ENCODE measurements at regions not wholly inside any gene's neighbourhood (a gene's known extent, or its start where the extent isn't known, plus 50 kb on each side); places are given as distances from the start of the nearest gene placed in this dataset.

- H3K4me3 Mint-ChIP-seq: no peak overlapping the region
Measured at GRCh38 chr7:13433946-13434345, 555.5 kb downstream of the ETV1 start.

GRCh38 chr7:13442226-13442625, 547.2 kb downstream of the ETV1 start:
- H3K27me3 Mint-ChIP-seq (ENCODE audit: low read depth): no peaks in the 10 kb centered on the region
- H3K4me1 Mint-ChIP-seq: no peaks in the 10 kb centered on the region
- no peaks in the 10 kb centered on the region for H3K9me3 Mint-ChIP-seq
- H3K36me3 Mint-ChIP-seq (ENCODE audit: low read depth): peaks cover 3% of the 10 kb centered on the region
- no peak for DNase-seq (ENCODE audit: low read depth, low spot score)
- no peak for TF ChIP-seq CTCF (conservative IDR thresholded peaks at IDR 0.05)
- no peak overlapping the region for H3K27ac Mint-ChIP-seq (ENCODE audit: unreplicated experiment)
- H3K4me3 Mint-ChIP-seq: no peak overlapping the region

More at GRCh38 chr7:13433946-13434345, 555.5 kb downstream of the ETV1 start:
- Mint-ChIP-seq H3K36me3 (ENCODE audit: low read depth) (peaks cover 3% of the 10 kb centered on the region), H3K4me1 (no peaks in the 10 kb centered on the region), H3K27ac (ENCODE audit: unreplicated experiment) (no peak overlapping the region), H3K9me3 (no peaks in the 10 kb centered on the region), H3K27me3 (ENCODE audit: low read depth) (no peaks in the 10 kb centered on the region)
- no peak for DNase-seq (ENCODE audit: low read depth, low spot score)
- TF ChIP-seq CTCF (conservative IDR thresholded peaks at IDR 0.05): no peak

GRCh38 chr7:13447637-13448036, 541.8 kb downstream of the ETV1 start:
- no peaks in the 10 kb centered on the region for H3K27me3 Mint-ChIP-seq (ENCODE audit: low read depth)
- no peak for DNase-seq (ENCODE audit: low read depth, low spot score)
- no peaks in the 10 kb centered on the region for H3K4me1 Mint-ChIP-seq
- no peak overlapping the region for H3K4me3 Mint-ChIP-seq
- no peak overlapping the region for H3K27ac Mint-ChIP-seq (ENCODE audit: unreplicated experiment)
- H3K9me3 Mint-ChIP-seq: peaks cover 10% of the 10 kb centered on the region
- TF ChIP-seq CTCF (conservative IDR thresholded peaks at IDR 0.05): no peak
- peaks cover 3% of the 10 kb centered on the region for H3K36me3 Mint-ChIP-seq (ENCODE audit: low read depth)

GRCh38 chr7:13448243-13448642, 541.2 kb downstream of the ETV1 start:
- Mint-ChIP-seq H3K9me3 (peaks cover 10% of the 10 kb centered on the region), H3K4me1 (no peaks in the 10 kb centered on the region), H3K27ac (ENCODE audit: unreplicated experiment) (no peak overlapping the region), H3K4me3 (no peak overlapping the region), H3K36me3 (ENCODE audit: low read depth) (peaks cover 3% of the 10 kb centered on the region), H3K27me3 (ENCODE audit: low read depth) (no peaks in the 10 kb centered on the region)
- no peak for DNase-seq (ENCODE audit: low read depth, low spot score)
- TF ChIP-seq CTCF (conservative IDR thresholded peaks at IDR 0.05): no peak

GRCh38 chr7:13449460-13449859, 540.0 kb downstream of the ETV1 start:
- Mint-ChIP-seq H3K36me3 (ENCODE audit: low read depth) (peaks cover 3% of the 10 kb centered on the region), H3K9me3 (peaks cover 10% of the 10 kb centered on the region), H3K4me1 (no peaks in the 10 kb centered on the region), H3K27me3 (ENCODE audit: low read depth) (no peaks in the 10 kb centered on the region), H3K4me3 (no peak overlapping the region), H3K27ac (ENCODE audit: unreplicated experiment) (no peak overlapping the region)
- DNase-seq (ENCODE audit: low read depth, low spot score): no peak
- no peak for TF ChIP-seq CTCF (conservative IDR thresholded peaks at IDR 0.05)
